HG02870 (cell line): ENCODE measurements at regions not wholly inside any gene's neighbourhood (a gene's known extent, or its start where the extent isn't known, plus 50 kb on each side); places are given as distances from the start of the nearest gene placed in this dataset.
A peak's percentile ranks its signal among the peaks of the same experiment; 100 is the strongest.
"Not testable (repeated sequence)": the region's sequence is repeated elsewhere in the genome, so short reads cannot be mapped to it uniquely, and the experiment has no call there.

Experiments used
- ATAC-seq: cut with Tn5 transposase; IDR thresholded peaks from one replicate; pipeline ENCODE4 v1.9.1; 2021; ENCODE audit warnings: mild to moderate bottlenecking, moderate library complexity; ENCODE audit not compliant: unreplicated experiment

DNA sequence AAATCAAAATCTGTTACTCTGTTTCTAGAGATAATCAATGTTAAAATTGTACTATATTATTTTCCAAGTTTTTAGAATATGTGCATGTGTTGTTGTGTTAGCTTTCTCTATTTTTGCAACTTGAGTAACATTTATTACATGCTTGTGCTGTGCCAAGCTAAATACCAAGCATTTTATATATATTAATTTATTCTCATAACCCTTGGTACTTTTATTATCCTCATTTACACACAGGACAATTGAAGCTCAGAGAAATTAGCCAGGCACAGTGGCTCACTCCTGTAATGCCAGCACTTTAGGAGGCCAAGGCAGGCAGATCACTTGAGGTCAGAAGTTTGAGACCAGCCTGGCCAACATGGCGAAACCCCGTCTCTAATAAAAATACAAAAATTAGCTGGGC is 254.0 kb upstream of the DMRT1 start:
- no peak for ATAC-seq

DNA sequence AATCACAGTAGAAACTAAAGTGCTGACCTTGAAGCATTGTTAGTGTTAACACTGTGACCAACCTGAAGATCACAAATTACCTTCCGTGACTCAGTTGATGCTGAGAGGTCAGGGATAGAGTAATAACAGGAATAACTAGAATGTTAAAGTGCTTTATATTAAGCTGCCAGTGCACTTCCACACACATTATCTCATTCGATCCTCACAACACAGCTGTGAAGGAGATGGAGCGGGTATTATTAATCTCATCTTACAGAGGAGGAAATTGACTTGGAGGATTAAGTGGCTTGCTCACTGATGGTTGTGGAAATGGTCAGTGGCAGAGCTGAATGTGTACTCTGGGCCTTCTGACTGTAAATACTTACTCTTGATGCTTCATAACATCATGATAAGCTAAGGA is 252.5 kb upstream of the DMRT1 start:
- no peak for ATAC-seq

DNA sequence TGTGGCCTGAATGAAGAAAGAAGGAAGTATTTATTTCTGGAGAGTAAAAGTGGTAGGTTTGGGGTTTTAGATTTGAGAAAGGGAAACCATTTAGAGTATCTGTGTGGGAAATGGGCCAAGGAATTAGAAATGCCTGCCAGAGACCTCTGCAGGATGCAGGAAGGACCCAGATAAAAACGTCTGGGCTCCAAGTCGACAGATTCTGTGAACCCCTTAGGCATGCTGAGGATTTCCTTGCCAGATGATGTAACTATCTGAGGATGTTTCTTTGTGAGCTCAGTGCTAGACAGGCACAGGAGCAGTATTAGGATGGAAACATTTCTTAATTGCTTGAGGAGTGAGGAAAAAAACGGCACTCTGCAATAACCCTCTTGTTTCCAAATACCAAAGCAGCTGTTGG is 251.8 kb upstream of the DMRT1 start:
- no peak for ATAC-seq

DNA sequence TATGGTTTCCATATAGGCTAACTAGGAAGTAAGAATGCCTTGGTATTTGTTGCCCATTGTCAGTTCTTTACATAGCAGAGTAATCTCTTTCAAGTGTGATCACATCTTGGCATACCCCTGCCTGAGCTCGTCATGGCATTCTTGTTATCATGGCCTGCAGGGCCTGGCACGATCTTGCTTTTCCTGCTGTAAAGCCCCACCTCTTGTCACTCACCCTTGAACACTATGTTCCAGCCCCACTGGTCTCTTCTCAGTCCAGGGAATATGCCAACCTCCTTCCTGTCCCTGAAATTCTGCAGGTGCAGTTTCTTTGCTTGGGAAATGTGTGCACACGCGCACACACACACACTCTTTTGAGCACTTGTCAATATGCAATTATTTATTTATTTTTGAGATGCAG is 250.2 kb upstream of the DMRT1 start:
- no peak for ATAC-seq

DNA sequence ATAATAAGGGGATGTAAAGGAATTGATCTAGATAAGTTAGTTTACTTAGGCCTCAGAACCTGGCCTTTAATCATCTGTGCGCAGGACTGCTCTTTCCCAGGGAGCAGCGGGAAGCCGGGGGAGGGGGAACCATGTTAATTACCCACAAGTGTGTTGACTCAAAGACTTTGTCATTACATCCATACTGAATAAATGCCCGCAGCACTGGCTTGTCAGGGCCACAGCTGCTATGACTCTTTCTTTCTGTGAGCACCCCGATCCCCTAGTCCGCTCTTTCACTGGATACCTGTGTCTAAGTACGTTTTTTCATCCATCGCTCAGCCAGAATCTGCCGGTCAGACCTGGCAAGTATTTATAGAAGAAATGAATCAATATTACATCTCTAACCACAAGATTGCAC is 249.3 kb upstream of the DMRT1 start:
- no peak for ATAC-seq

DNA sequence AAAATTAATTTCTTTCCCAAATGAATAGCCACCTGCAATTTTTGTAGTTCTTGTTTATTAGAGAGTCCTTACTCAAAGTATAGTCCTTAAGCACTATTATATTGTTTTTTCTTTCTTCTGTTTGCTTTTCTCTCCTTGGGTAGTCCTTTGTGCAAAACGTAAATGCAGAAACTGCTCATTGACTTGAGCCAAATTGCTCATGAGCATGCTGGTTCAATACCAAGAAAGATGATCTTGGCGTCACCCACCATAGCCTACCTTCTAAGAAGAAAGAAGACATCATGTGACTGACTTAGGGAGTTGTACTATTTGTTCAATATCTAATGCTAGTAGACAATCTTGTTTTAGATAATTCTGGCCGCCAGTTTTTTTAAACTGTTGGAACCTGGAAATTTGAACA is 248.8 kb upstream of the DMRT1 start:
- ATAC-seq: no peak

DNA sequence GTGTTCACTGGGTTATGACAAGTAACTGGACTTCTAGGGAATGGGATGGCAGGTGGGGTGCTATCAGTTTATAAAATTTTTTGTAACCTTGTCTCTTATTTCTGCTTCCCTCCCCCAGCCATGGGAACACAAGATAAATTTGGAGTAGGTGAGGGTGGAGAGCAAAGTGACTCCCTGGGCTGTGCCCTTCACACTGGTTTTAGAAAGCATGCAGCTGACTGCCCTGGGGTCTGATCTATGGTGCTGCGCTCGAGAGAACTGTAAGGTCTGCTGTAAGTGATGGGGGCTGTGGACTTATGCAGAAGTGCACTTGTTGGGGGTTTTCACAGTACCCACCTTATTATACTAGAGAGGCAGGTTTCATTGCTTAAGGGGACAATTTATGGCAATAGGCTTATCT is 247.7 kb upstream of the DMRT1 start:
- no peak for ATAC-seq

DNA sequence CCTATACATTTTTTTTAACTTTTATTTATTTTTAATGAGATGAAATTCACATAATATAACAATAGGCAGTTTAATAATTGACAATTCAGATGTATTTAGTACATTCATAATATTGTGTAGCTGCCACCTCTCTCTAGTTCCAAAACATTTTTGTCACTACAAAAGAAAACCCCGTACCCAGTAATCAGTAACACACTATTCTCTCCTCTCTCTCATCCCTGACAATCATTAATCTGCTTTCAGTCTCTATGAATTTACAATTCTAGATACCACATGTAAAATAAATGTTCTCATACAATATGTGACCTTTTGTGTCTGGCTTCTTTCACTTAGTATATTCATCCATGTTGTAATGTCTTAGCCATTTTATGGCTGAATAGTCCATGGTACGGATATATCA is 244.8 kb upstream of the DMRT1 start:
- no peak for ATAC-seq

DNA sequence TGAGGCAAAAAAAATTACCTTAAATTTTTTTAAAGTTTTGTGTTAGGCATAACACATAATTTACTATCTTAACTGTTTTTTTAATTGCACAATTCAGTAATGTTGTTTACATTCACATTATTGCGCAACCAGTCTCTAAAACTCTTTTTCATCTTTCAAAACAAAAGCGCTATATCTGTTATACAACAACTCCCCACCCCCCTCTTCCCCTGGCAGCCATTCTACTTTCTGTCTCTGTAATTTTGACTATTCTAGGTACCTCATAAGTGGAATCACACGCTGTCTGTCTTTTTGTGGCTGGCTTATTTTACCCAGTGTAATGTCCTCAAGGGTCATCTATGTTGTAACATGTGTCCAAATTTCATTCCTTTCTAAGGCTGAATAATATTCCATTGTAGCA is 241.5 kb upstream of the DMRT1 start:
- ATAC-seq: no peak

DNA sequence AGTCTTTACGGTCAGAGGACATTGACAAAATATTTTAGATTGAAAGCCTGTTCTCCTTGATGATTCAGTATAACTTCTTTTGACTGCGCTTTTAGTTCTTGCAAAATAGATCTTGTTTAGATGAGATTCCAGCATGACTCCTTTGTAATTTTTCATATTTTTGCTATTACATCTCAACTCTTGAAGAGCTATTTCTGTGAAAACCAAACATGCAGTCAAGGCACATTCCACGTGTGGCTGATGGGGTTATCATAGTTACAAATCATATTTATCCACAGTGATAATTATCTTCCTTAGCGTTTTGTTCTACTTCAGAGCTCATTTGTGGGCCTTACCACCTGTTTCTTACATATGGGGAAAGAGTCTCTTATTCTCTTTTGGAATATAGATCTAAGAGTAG is 238.8 kb upstream of the DMRT1 start:
- ATAC-seq: no peak

DNA sequence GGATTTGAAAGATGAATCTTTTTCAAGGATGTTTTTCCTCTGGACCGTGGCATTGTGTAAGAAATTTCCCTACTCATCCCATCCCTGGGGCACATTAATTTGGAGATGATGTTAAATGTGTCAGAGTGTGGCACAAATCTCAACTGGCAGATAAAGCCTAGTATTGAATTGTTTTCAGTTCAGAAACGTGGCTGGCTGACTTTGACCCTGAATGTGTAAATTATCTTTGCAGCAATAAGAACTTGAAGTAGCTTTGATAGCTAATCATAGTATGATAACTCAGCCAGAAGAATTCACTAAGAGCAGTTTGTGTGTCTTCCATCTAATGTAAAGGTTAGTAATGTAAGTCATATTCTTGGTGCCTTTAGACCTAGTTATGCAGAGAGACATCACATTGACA is 238.4 kb upstream of the DMRT1 start:
- no peak for ATAC-seq

DNA sequence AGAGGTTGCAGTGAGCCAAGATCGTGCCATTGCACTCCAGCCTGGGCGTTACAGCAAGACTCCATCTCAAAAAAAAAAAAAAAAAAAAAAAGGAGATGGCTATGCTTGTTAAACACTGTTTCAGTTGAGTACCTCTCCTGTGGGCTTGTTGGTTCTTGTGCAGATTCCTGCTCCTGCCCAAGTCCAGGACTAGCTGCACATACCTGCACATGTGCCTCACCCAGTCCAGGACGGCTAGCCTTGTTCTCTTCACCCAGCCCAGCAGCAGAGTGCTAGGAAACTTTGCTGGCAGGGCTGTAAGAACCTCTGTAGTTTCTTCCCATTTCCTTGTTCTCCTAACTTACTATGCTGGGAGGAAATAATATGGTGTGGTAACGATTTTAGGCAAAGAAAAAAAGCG is 234.1 kb upstream of the DMRT1 start:
- ATAC-seq: no peak

DNA sequence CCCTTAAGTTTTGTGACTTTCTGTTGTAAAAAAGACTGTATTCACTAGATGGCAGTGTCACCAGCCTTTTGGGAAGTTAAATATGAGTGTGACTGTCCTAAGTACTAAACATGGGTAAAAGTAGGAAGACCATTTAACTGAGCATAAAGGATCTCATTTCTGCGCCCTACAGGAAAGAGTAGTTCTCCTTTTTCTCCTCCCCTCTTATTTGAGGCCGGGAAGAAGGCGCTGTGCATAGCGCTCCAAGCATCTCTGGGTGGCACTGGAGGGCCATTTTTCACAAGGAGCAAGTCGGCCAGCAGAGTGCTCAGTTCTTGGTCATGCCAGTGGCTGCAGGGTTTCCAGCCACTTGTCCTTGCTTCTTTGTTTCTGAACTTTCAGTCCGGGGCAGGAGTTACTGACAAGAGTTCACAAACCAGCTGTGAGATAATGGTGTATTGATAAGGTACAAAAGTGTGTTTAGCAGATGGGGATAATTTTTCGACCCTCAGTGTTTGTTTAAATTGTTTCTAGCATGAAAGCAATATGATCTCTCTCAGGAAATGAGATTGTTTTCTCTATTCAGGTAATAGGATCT is 227.6 kb upstream of the DMRT1 start:
- peak; percentile 97 for ATAC-seq

DNA sequence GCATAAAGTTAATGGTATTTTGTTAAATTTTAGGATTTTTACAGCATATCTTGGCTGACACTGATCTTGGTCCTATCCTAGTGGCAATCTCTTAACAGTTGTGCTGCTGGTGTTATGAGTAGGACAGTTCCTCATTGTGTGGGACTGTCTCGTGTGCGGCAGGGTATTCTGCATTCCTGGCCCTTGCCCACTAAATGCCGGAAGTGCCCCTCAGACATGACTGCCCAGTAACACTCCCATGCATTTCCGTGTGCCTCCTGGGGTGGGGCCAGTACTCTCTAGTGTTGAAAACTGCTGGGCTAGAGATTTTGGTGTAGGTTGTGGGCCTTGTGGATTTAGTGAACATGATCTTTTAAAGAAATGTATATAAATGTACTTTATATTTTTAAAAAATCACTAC is 227.1 kb upstream of the DMRT1 start:
- ATAC-seq: no peak

DNA sequence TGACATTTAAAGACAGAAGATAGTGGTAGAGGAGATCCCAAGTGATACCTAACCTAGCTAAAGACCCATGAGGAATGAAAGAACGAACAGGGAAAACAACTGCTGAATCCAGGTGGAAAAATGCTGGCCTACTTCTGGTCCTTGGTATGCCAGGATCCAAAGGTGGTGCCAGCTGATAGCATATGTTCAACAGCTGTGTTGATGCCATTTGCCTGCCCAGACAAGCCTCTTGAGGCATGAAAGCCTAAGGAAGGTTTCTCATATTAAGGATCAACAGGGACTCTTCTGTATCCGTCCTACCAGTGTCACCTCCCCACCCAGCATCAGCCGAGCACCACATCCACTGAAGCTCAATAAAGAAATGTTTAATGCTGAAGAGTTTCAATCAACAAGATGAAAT is 225.7 kb upstream of the DMRT1 start:
- no peak for ATAC-seq

DNA sequence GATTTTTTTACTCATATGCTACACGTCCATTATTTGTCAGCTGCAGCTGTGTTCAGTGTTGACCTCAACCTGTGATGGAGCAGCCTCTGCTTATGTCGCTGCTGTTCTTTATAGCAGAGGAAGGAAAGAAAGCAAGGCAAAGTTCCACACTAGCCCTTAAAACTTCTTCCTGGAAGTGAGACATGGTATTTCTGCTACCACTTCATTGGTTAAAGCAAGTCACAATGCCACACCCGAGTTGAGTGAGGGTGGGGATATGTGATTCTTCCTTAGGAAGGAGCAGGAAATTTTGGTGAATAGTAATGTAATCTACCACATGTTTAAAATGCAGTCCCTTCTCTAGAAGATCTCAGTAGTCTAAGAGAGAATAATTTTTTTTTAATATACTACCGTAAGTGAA is 224.8 kb upstream of the DMRT1 start:
- ATAC-seq: no peak

DNA sequence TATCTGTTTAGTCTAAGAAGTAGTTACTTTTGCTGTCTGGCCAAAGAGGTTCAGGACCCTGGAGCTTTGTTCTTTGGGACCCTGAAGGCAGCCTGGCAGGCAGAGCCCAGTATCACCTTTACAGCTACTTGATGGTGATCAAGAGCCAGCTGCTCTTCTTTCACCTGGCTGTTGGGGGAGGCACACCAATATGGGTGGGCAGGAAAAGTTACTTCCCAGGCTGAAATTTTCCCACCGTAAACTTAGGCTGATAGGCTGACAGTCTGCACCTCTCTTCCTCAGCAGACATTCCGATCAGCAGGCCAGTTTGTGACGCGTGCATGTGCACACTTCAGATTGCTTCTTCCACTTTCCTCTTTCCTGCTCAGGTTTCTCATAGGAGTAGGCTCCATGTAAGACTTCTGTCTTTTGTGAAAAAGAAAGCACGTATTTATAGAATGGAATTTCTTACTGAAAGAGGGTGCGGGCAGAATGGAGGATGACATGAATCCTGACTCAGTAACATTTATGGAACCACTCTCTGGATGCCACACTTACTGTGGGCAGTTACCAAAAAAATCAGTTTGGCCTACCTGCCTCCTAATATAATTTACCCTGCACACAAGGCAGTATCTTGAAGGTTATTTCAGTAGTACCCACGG is 223.9 kb upstream of the DMRT1 start:
- ATAC-seq: no peak

DNA sequence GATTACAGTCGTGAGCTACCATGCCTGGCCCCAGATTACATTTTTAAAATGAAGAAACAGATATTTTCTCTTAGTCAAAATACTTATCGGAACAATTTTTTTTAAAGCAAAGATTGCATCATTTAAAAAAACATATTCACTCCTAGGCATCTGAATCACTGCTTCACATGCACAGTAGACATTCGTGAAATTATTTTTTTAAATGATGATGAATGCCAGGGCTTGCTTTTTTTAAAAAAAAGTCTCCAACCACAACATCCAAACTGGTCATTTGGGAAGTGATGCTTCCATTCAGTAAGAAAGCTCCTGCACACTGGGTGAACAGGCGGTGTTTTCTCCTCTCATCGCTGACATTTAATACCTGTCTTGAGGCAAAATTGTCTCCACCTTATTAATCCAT is 223.0 kb upstream of the DMRT1 start:
- ATAC-seq: no peak

DNA sequence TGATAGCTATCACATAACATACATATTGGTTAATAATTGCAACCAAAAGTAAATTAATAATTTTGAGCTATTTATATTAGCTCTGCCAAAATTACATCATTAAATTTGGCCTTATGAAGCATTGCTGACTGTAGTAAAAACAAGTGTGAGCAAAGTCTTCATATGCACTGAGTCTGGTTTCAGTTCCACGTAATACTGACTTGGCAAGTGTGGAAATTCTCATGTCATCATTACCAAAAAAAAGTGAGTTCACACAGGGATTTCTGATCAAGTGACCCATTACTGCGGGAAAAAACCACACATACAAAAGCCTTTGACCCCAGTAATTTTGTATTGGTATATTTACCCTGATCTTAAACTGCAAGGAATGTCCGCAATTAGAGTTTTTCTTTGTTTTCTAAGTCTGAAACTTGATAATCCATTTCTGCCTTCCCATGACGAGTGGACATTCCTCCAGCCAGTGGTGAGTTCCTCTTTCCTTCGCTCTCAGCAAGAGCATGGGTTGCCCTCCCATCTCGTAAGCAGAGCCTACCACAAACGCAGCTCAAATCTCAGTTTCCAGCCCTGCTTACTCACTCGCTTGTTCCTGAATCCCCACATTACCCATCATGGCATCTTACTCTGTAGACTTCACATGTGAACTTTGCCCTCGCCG is 220.2 kb upstream of the DMRT1 start:
- no peak for ATAC-seq

DNA sequence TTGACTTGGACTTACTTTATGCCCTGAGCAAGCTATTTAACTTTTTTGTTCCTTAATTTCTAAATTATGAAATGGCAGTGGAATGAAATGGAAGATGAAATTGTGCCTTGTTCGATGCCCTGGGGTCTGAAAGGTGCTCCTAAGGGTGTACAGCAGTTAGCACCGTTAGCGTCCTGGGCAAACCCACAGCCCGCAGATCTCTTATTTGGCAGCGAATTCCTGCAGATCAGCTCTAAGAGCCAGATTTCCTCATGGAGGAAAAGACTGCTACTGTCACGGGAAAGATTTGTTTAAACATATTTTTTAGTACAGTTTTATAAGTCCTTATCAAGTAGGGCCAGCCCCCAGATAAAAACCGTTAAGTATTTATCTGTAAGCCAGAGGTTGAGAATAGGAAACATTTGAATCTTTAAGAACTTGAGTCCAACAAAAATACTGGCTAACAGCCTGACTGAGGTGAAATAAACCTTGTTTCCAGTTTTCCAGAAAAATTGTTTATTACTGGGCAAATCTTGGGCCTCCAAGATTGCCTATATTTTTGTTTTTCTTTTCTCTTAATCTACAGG is 216.5 kb upstream of the DMRT1 start:
- no peak for ATAC-seq

DNA sequence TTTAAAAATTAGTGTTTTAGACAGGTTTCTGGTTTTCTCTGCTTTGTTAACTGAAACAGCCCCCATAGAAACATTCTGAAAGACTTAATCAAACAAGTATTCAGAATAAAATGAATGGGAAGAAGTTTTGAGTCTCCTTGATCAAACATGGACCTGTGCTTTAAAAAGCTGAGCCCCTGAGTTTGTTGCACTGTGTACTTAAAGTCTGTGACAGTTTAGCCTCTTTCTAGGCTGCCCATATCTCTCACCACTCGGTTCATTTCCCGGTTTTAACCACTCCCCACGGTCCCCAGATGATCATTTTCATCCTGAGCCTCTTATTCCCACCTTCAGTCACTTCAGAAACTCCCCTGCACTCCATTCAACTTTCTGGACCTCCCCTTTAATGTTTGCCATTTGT is 215.9 kb upstream of the DMRT1 start:
- ATAC-seq: no peak

DNA sequence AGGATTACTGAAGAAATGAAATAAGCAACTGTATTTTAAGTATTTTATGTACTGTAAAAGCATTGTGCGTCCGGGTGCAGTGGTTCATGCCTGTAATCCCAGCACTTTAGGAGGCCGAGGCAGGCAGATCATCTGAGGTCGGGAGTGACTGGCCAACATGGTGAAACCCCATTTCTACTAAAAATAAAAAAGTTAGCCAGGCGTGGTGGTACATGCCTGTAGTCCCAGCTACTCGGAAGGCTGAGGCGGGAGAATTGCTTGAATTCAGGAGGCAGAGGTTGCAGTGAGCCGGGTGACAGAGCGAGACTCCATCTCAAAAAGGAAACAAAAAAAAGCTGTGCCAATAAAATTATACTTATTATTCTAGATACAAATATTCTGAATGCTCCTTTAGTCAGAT is 215.4 kb upstream of the DMRT1 start:
- ATAC-seq: not testable (repeated sequence)
